SH-SY5Y (cell line): ENCODE measurements at regions not wholly inside any gene's neighbourhood (a gene's known extent, or its start where the extent isn't known, plus 50 kb on each side); places are given as distances from the start of the nearest gene placed in this dataset.

Source experiments
- GATA2 ChIP-seq: IDR thresholded peaks from 2 replicates; pipeline ENCODE4 v1.6.1; 2011; ENCODE audit warnings: mild to moderate bottlenecking, low read depth, low read length
- GATA3 ChIP-seq: IDR thresholded peaks from 2 replicates; pipeline ENCODE4 v1.6.1; 2011; ENCODE audit warnings: low read depth, mild to moderate bottlenecking, low read length, moderate library complexity

DNA sequence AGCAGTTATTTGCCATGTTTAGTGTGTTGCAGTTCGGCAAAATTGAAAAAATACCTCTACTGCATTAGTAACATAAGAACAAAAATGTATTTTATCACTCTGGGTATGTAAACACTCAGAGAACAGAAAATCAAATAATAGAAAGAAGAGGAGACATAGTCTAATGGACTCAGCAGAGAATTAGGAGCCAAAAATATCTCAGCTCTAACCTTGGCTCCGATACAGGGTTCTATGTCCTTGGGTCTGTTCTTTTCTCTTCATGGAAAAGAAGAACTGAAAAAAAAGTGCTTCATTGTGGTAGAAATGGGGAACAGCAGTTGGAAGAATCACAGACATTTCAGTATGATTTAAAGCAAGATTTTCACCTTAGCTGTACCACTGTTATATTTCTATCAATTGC, 240.5 kb upstream of the CXXC4 start:
- TF ChIP-seq GATA3: no peak

GRCh38 chr4:104740161-104740560, 245.5 kb upstream of the CXXC4 start:
- TF ChIP-seq GATA2: no peak

GRCh38 chr4:104743215-104743653, 248.5 kb upstream of the CXXC4 start:
- no peak for TF ChIP-seq GATA2

DNA sequence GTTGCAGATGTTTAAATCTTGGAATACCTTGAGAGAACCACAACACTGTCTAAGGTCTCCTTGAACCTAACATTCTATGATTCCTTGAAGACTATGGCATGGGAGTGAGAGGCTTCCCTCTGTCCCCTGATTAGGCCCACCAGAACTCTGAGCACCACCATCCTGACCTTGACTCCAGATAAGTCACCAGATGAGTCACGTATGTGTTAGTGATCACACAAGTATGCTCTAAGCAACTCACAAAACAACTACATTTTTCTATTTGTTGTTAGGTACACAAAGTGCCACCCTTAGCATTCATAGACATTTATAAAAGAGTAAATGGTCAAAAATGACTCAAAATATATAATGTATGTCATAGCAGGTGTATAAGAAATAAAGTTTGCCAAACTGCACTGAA, 252.9 kb upstream of the CXXC4 start:
- TF ChIP-seq GATA3 (no peak), GATA2 (no peak)

DNA sequence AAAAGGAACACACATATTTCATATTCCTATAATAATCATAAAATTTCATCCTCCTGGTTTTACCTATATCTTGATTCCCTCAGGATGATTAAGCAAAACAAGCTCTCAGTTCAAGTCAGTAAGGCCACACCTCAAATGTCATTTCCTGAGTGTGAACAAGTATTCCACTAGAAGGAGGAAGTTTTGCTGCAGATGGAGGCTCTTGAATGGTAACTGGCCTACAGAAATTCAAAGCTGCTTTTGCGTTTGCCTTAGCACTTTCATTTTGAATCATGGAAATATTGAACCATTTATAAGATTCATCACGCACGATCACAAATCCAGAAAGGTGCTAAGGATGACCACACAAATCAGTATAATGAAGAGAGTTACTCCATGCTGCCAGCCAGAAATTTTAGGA, 254.4 kb upstream of the CXXC4 start:
- TF ChIP-seq GATA2 (no peak), GATA3 (no peak)

- TF ChIP-seq GATA2 (no peak), GATA3 (no peak)
These were observed 255.3 kb upstream of the CXXC4 start for GRCh38 chr4:104750008-104750407.

DNA sequence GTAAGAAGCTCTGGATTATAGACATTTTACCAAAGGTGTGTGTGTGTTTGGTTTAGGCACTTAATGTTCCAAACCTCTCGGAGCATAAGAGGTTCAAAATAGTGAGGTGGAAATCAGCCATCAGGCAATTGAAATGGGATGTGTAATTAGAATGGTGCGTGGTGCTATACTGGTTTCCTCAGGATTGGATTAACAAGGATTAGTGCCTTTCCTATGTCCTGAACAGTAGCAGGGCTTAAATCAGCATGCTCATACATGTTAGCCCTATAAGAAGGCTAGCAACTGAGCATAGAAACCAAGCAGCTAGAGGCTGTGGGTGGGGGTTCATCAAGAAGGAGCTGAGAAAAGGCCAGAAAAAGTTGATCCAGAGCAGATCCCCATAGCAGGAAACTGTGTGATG, 256.8 kb upstream of the CXXC4 start:
- no peak for TF ChIP-seq GATA2
- TF ChIP-seq GATA3: no peak

DNA sequence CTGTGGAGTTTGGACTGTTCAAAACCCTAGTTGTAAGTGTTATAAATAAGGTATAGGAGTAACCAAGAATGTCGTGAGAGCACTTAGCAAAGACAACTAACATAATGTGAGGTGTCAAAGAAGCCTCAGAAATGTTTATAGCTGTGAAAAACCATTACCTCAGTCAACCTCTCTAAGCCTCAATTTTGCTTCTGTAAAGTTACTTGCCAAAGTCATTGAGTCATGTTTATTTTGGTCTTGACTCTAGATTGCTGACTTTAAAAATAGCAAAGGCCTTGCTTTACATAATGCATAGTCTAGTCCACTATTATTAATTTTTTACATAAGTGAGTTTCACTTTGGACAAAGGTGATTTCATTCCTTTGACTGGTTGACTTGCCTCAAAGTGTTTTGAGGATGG, 257.6 kb upstream of the CXXC4 start:
- TF ChIP-seq GATA2: no peak
- no peak for TF ChIP-seq GATA3

DNA sequence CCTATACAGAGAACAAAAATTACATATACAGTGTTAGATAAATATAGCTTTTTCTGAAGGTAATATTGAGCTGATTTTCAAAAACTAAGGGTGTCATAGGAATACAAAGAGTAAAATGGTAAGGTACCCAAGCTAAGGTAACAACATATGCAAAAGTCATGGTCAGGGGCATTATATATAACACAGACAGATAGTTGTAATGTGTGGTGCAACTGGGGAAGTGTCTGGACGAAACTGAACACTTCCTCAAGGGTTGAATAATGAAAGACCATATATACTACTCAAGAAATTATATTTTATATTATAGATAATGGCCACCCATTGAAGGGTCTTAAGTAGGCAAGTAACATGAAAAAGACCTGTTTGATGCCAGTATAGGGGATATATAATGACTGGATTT, 262.1 kb upstream of the CXXC4 start:
- no peak for TF ChIP-seq GATA2
- no peak for TF ChIP-seq GATA3

DNA sequence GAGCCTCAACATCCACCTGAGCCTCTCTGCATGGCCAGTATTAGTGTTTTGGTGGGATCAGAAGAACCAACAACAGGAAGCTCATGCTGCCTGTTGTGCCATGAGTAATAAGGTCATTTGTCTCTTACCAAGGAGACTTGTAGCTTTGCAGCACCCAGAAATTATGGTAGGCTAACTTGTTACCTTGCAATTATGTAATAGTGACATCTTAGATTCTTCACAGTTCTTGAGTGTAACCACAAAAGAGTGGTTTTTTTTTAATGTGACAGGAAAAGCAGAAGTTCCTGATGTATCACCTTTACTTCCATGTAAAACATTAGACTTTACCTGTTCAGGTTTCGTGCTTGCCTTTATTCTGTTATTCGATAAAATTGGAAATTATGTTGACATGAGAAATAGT, 263.9 kb upstream of the CXXC4 start:
- TF ChIP-seq GATA3 (no peak), GATA2 (no peak)

DNA sequence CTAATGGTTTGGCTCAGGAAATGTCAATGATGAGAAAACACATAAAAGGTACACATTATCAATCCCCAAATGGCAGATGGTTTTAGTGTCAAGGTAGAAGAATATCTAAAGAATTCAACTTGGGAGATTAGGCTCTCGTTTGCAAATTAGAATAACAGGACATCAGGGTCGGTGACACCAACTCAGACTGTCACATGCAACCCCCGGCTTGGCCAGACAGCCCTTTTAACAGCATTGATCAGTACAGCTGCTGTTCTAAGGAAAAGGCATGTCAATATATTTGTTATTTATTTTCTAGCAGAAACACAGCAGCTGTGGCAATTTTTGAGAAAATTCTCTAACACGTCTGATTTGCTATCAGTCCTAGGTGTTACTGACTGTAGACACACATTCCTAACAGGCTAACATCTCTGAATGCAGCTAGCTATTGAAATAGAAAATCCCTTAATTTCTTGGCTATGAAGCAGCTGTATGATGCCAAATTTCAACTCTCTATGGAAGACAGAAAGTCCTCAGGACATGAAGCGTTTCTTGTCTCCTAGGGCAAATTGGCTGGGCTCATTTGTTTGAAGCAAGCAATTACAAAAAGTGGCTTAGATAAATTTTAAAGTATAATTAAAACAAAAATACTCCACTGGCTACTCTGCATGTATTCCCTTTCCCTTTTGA, 269.0 kb upstream of the CXXC4 start:
- TF ChIP-seq GATA2 (no peak), GATA3 (no peak)

DNA sequence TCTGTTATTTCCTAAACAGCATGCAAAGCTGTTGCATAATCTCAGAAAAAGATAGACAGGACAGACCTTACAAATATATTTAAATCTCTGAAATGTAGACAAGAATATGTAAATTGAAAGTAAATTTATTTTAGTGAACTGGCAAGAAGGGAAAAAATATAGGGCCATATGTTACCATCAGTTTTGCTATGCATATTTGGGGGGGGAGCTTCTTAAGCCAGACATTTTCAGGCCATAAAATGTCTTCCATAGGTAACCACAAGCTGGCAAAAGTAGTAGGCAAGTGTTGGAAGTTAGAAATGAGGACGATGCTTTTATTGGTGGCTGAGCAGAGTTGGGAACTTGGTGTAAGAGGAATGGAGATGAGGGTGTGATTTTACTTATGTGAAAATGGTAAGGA, 272.0 kb upstream of the CXXC4 start:
- TF ChIP-seq GATA3 (no peak), GATA2 (no peak)

GRCh38 chr4:104772849-104773248, 278.2 kb upstream of the CXXC4 start:
- TF ChIP-seq GATA2 (no peak), GATA3 (no peak)

GRCh38 chr4:104795264-104795939, 300.7 kb upstream of the CXXC4 start:
- TF ChIP-seq GATA3: no peak
- no peak for TF ChIP-seq GATA2

GRCh38 chr4:104811727-104812126, 317.0 kb upstream of the CXXC4 start:
- TF ChIP-seq GATA3: no peak
- TF ChIP-seq GATA2: no peak

DNA sequence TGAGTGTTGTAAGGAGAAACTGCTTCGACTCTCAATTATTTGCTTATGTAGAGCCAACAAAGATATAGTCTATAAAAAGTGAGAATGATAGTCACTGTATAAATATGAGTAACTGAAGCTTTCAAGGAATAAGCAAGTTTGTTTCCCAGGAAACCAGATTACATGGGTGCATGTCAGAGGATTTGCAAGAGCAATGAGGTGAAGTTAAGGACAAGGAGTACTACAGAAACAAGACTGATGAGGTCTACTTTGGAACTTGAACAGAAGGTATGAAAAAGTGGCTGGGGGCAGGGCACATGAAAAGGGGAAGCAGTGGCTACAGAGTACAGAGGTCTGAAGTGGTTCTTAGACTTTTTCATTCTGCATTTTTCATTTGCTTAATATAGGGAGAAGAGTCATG, 321.0 kb upstream of the CXXC4 start:
- TF ChIP-seq GATA3 (no peak), GATA2 (no peak)
